HEK293 (cell line): ENCODE measurements at regions not wholly inside any gene's neighbourhood (a gene's known extent, or its start where the extent isn't known, plus 50 kb on each side); places are given as distances from the start of the nearest gene placed in this dataset.

Source experiments
- CTCF ChIA-PET: fragments of 350-600 bp; formaldehyde crosslinking; extraction: SDS; loops from one replicate; lab custom pipeline; 2021; ENCODE audit warnings: antibody characterized with exemption; lab: Yijun Ruan, JAX
- POLR2A ChIA-PET: fragments of 300-600 bp; formaldehyde crosslinking; extraction: SDS; loops from one replicate; lab custom pipeline; 2020; ENCODE audit warnings: antibody characterized with exemption, inconsistent platforms; lab: Yijun Ruan, JAX
- H3K27ac ChIP-seq: fragments of 200-500 bp; sonication (Bioruptor generic); 2 replicates; pipeline ENCODE4 v1.5.1; 2014; ENCODE audit warnings: low read depth, low read length, control low read depth, inconsistent platforms; ENCODE audit errors: extremely low read depth
- H3K36me3 ChIP-seq, 2 experiments: fragments of 200-500 bp in 1 of 2; sonication (Bioruptor generic) in 1 of 2; 1 replicate in 1 of 2; 2 replicates in 1 of 2; pipeline ENCODE4 v1.5.1; 2014 to 2017; ENCODE audit warnings: inconsistent platforms in 2 of 2, low read length in 2 of 2; ENCODE audit not compliant: control insufficient read depth in 2 of 2, insufficient read depth in 1 of 2
- H3K4me1 ChIP-seq: fragments of 200-500 bp; sonication (Bioruptor generic); 2 replicates; pipeline ENCODE4 v1.5.1; 2014; ENCODE audit warnings: mild to moderate bottlenecking, low read length, inconsistent platforms; ENCODE audit not compliant: control insufficient read depth, insufficient read depth
- H3K4me3 ChIP-seq: 2 replicates; pipeline ENCODE4 v1.5.1; 2011; ENCODE audit warnings: low read depth, mild to moderate bottlenecking, control low read depth, low read length, moderate library complexity
- H3K9me3 ChIP-seq: fragments of 200-500 bp; sonication (Bioruptor generic); 2 replicates; pipeline ENCODE4 v1.5.1; 2014; ENCODE audit warnings: low read depth, low read length, inconsistent platforms; ENCODE audit not compliant: control insufficient read depth, insufficient read depth
- BCL11A ChIP-seq: fragments of 450-650 bp; formaldehyde crosslinking; IDR thresholded peaks from 2 replicates; pipeline ENCODE4 v1.5.1; 2016; ENCODE audit warnings: low read depth, missing biosample characterization, missing genetic modification characterization
- BCL11B ChIP-seq: fragments of 450-650 bp; formaldehyde crosslinking; IDR thresholded peaks from 2 replicates; pipeline ENCODE4 v1.5.1; 2016; ENCODE audit warnings: low read depth, missing biosample characterization, missing genetic modification characterization
- HOXD13 ChIP-seq: sonication (generic); formaldehyde crosslinking; IDR thresholded peaks from 2 replicates; pipeline ENCODE4 v1.8.0; 2022; ENCODE audit warnings: missing genetic modification reagents, borderline replicate concordance
- KLF16 ChIP-seq: fragments of 450-650 bp; formaldehyde crosslinking; IDR thresholded peaks from 2 replicates; pipeline ENCODE4 v1.5.1; 2017; ENCODE audit warnings: missing biosample characterization, missing genetic modification characterization
- ZBTB11 ChIP-seq: fragments of 450-650 bp; formaldehyde crosslinking; conservative IDR thresholded peaks from 2 replicates; pipeline ENCODE4 v1.5.1; 2016; ENCODE audit warnings: low read depth, missing biosample characterization, missing genetic modification characterization
- ZBTB20 ChIP-seq: fragments of 450-650 bp; formaldehyde crosslinking; IDR thresholded peaks from 2 replicates; pipeline ENCODE4 v1.5.1; 2016; ENCODE audit warnings: missing biosample characterization, missing genetic modification characterization
- ZNF138 ChIP-seq: fragments of 450-650 bp; formaldehyde crosslinking; IDR thresholded peaks from 2 replicates; pipeline ENCODE4 v1.5.1; 2016; ENCODE audit warnings: missing biosample characterization, missing genetic modification characterization, borderline replicate concordance
- ZNF18 ChIP-seq: fragments of 450-650 bp; formaldehyde crosslinking; IDR thresholded peaks from 2 replicates; pipeline ENCODE4 v1.5.1; 2016; ENCODE audit warnings: missing biosample characterization, missing genetic modification characterization
- ZNF223 ChIP-seq: fragments of 450-650 bp; formaldehyde crosslinking; IDR thresholded peaks from 2 replicates; pipeline ENCODE4 v1.5.1; 2016; ENCODE audit warnings: missing biosample characterization, missing genetic modification characterization
- ZNF23 ChIP-seq: fragments of 450-650 bp; formaldehyde crosslinking; IDR thresholded peaks from 2 replicates; pipeline ENCODE4 v1.5.1; 2016; ENCODE audit warnings: missing biosample characterization, missing genetic modification characterization, borderline replicate concordance
- ZNF280D ChIP-seq: fragments of 450-650 bp; formaldehyde crosslinking; IDR thresholded peaks from 2 replicates; pipeline ENCODE4 v1.5.1; 2016; ENCODE audit warnings: missing biosample characterization, missing genetic modification characterization
- ZNF366 ChIP-seq: fragments of 450-650 bp; formaldehyde crosslinking; conservative IDR thresholded peaks from 2 replicates; pipeline ENCODE4 v1.5.1; 2016; ENCODE audit warnings: missing biosample characterization, missing genetic modification characterization
- ZNF544 ChIP-seq: fragments of 450-650 bp; formaldehyde crosslinking; IDR thresholded peaks from 2 replicates; pipeline ENCODE4 v1.5.0; 2017; ENCODE audit warnings: missing biosample characterization, missing genetic modification characterization
- ZNF626 ChIP-seq: fragments of 450-650 bp; sonication (Bioruptor Pico); formaldehyde crosslinking; IDR thresholded peaks from 2 replicates; pipeline ENCODE4 v1.5.1; 2018; ENCODE audit warnings: missing biosample characterization, missing genetic modification characterization, inconsistent platforms
- ZNF677 ChIP-seq: fragments of 450-650 bp; IDR thresholded peaks from 2 replicates; pipeline ENCODE4 v1.5.0; 2018; ENCODE audit warnings: missing biosample characterization, mild to moderate bottlenecking, missing genetic modification characterization, moderate library complexity
- ZNF76 ChIP-seq: fragments of 450-650 bp; formaldehyde crosslinking; IDR thresholded peaks from 2 replicates; pipeline ENCODE4; 2016; ENCODE audit warnings: low read depth, missing biosample characterization, missing genetic modification characterization, borderline replicate concordance
- ZNF837 ChIP-seq: fragments of 450-650 bp; formaldehyde crosslinking; IDR thresholded peaks from 2 replicates; pipeline ENCODE4 v1.5.1; 2016; ENCODE audit warnings: missing biosample characterization, missing genetic modification characterization
- ZXDB ChIP-seq: fragments of 450-650 bp; formaldehyde crosslinking; IDR thresholded peaks from 2 replicates; pipeline ENCODE4 v1.5.1; 2016; ENCODE audit warnings: missing biosample characterization, missing genetic modification characterization
- TF ChIP-seq, protein P1 (sequence below): fragments of 450-650 bp; formaldehyde crosslinking; IDR thresholded peaks from 2 replicates; pipeline ENCODE4 v1.5.1; 2016; ENCODE audit warnings: missing biosample characterization, missing genetic modification characterization
- TF ChIP-seq, protein P2 (sequence below): fragments of 450-650 bp; formaldehyde crosslinking; IDR thresholded peaks from 2 replicates; pipeline ENCODE4 v1.5.1; 2016; ENCODE audit warnings: missing biosample characterization, missing genetic modification characterization

- Histone ChIP-seq H3K27ac (no peak overlapping the region), H3K4me1 (no peaks in the 10 kb centered on the region), H3K4me3 (no peak overlapping the region), H3K9me3 (no peaks in the 10 kb centered on the region; the same call in none of the 2 replicates), H3K36me3 (no peaks in the 10 kb centered on the region)
- ChIA-PET POLR2A (no interaction called here), CTCF (no interaction called here)
- TF ChIP-seq ZNF837 (tag by site-specific recombination) = no peak
Observed at GRCh38 chr21:20639026-20639425, 359.2 kb upstream of the NCAM2 start.

GRCh38 chr21:20641241-20641640 is 357.0 kb upstream of the NCAM2 start:
- POLR2A ChIA-PET = no interaction called here
- Histone ChIP-seq H3K4me1 (no peaks in the 10 kb centered on the region), H3K9me3 (no peaks in the 10 kb centered on the region; the same call in none of the 2 replicates)
- TF ChIP-seq ZBTB20 (tag by site-specific recombination) (no peak), ZNF76 (no peak), BCL11A (tag by site-specific recombination) (no peak), ZBTB11 (tag by site-specific recombination) (no peak), ZNF280D (tag by site-specific recombination) (no peak), ZXDB (tag by site-specific recombination) (no peak), HOXD13 (no peak), ZNF138 (no peak), ZNF544 (no peak)
- TF ChIP-seq, all 188 proteins: peak for 0
- CTCF ChIA-PET = interaction anchor here (0.8 kb wide), 1 partner anchor 35 kb away, joined by 6 read pairs; no protein-coding TSS in a partner anchor
- Histone ChIP-seq H3K36me3 (no peaks in the 10 kb centered on the region), H3K4me3 (no peak overlapping the region), H3K27ac (no peak overlapping the region)

GRCh38 chr21:20642681-20643080 is 355.5 kb upstream of the NCAM2 start:
- Histone ChIP-seq H3K4me3 (no peak overlapping the region), H3K4me1 (no peaks in the 10 kb centered on the region), H3K9me3 (no peaks in the 10 kb centered on the region; the same call in none of the 2 replicates), H3K36me3 (no peaks in the 10 kb centered on the region), H3K27ac (no peak overlapping the region)
- POLR2A ChIA-PET = no interaction called here
- CTCF ChIA-PET = no interaction called here
- TF ChIP-seq BCL11B (tag by site-specific recombination) (no peak), ZNF366 (tag by site-specific recombination) (no peak), KLF16 (tag by site-specific recombination) (no peak), ZNF18 (tag by site-specific recombination) (no peak), ZNF677 (tag by site-specific recombination) (no peak), ZNF223 (tag by site-specific recombination) (no peak), ZNF23 (tag by site-specific recombination) (no peak), ZNF626 (no peak), HOXD13 (no peak)
- TF ChIP-seq, protein P1, sequence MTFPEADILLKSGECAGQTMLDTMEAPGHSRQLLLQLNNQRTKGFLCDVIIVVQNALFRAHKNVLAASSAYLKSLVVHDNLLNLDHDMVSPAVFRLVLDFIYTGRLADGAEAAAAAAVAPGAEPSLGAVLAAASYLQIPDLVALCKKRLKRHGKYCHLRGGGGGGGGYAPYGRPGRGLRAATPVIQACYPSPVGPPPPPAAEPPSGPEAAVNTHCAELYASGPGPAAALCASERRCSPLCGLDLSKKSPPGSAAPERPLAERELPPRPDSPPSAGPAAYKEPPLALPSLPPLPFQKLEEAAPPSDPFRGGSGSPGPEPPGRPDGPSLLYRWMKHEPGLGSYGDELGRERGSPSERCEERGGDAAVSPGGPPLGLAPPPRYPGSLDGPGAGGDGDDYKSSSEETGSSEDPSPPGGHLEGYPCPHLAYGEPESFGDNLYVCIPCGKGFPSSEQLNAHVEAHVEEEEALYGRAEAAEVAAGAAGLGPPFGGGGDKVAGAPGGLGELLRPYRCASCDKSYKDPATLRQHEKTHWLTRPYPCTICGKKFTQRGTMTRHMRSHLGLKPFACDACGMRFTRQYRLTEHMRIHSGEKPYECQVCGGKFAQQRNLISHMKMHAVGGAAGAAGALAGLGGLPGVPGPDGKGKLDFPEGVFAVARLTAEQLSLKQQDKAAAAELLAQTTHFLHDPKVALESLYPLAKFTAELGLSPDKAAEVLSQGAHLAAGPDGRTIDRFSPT (tag by site-specific recombination) = no peak
- TF ChIP-seq, protein P2, sequence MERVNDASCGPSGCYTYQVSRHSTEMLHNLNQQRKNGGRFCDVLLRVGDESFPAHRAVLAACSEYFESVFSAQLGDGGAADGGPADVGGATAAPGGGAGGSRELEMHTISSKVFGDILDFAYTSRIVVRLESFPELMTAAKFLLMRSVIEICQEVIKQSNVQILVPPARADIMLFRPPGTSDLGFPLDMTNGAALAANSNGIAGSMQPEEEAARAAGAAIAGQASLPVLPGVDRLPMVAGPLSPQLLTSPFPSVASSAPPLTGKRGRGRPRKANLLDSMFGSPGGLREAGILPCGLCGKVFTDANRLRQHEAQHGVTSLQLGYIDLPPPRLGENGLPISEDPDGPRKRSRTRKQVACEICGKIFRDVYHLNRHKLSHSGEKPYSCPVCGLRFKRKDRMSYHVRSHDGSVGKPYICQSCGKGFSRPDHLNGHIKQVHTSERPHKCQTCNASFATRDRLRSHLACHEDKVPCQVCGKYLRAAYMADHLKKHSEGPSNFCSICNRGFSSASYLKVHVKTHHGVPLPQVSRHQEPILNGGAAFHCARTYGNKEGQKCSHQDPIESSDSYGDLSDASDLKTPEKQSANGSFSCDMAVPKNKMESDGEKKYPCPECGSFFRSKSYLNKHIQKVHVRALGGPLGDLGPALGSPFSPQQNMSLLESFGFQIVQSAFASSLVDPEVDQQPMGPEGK (tag by site-specific recombination) = no peak
